IMR-90 (cell line): ENCODE measurements at regions not wholly inside any gene's neighbourhood (a gene's known extent, or its start where the extent isn't known, plus 50 kb on each side); places are given as distances from the start of the nearest gene placed in this dataset.

ENCODE experiments used
- ATAC-seq: fragments of 200-7000 bp; cut with Tn5 transposase; 2 replicates; pipeline ENCODE4 v1.9.1; 2020; ENCODE audit warnings: low read depth, mild to moderate bottlenecking, moderate library complexity
- BruUV-seq: library from RNA; stranded (reverse); fragments of 400-500 nt; replicated peaks from 2 replicates; lab custom pipeline; 2021; lab: Mats Ljungman, UMichigan
- CTCF ChIA-PET: fragments of 300-600 bp; formaldehyde crosslinking; extraction: SDS; loops from one replicate; lab custom pipeline; 2021; ENCODE audit warnings: antibody characterized with exemption; lab: Yijun Ruan, JAX
- POLR2A ChIA-PET: fragments of 300-600 bp; sonication (Branson Sonifier 250); formaldehyde crosslinking; loops from one replicate; lab custom pipeline; 2022; ENCODE audit warnings: antibody characterized with exemption; ENCODE audit not compliant: unreplicated experiment; lab: Charles Lee
- DNase-seq: peaks from one replicate; pipeline ENCODE4 v3.0.0; 2013
- H2AFZ ChIP-seq: replicated peaks from 2 replicates; pipeline ENCODE3; 2013; ENCODE audit warnings: low read length, mild to moderate bottlenecking; ENCODE audit not compliant: poor library complexity
- H2AK5ac ChIP-seq: 2 replicates; pipeline ENCODE4 v1.6.1; 2013; ENCODE audit warnings: low read depth, low read length, inconsistent platforms
- H2AK9ac ChIP-seq: replicated peaks from 2 replicates; pipeline ENCODE3; 2013; ENCODE audit warnings: mild to moderate bottlenecking, low read depth, low read length, moderate library complexity; ENCODE audit not compliant: poor library complexity
- H2BK120ac ChIP-seq: 2 replicates; pipeline ENCODE4 v1.6.1; 2013; ENCODE audit warnings: low read depth, low read length, inconsistent platforms
- H2BK15ac ChIP-seq: 3 replicates; pipeline ENCODE4 v1.6.1; 2013; ENCODE audit warnings: low read depth, low read length, inconsistent platforms
- H2BK20ac ChIP-seq: 2 replicates; pipeline ENCODE4 v1.6.1; 2013; ENCODE audit warnings: low read depth, mild to moderate bottlenecking, inconsistent platforms, low read length, moderate library complexity
- H2BK5ac ChIP-seq: 2 replicates; pipeline ENCODE4 v1.6.1; 2013; ENCODE audit warnings: mild to moderate bottlenecking, low read depth, low read length, inconsistent platforms; ENCODE audit not compliant: poor library complexity, severe bottlenecking
- H3K14ac ChIP-seq: replicated peaks from 2 replicates; pipeline ENCODE4 v1.6.1; 2013; ENCODE audit warnings: low read depth, low read length, inconsistent platforms
- H3K18ac ChIP-seq: 2 replicates; pipeline ENCODE4 v1.6.1; 2013; ENCODE audit warnings: low read depth, low read length, control low read depth
- H3K23ac ChIP-seq: 2 replicates; pipeline ENCODE4 v1.6.1; 2013; ENCODE audit warnings: low read depth, low read length, inconsistent platforms
- H3K27ac ChIP-seq: 2 replicates; pipeline ENCODE4 v1.5.1; 2013; ENCODE audit warnings: mild to moderate bottlenecking, control low read depth, low read length; ENCODE audit not compliant: insufficient read depth
- H3K27me3 ChIP-seq: 2 replicates; pipeline ENCODE4 v1.6.1; 2013; ENCODE audit warnings: low read length; ENCODE audit not compliant: control insufficient read depth, insufficient read depth
- H3K36me3 ChIP-seq: 2 replicates; pipeline ENCODE4 v1.6.1; 2013; ENCODE audit warnings: low read length, mixed read lengths; ENCODE audit not compliant: control insufficient read depth, insufficient read depth
- H3K4ac ChIP-seq: 2 replicates; pipeline ENCODE4 v1.6.1; 2013; ENCODE audit warnings: low read depth, low read length, inconsistent platforms
- H3K4me1 ChIP-seq: 2 replicates; pipeline ENCODE4 v1.6.1; 2013; ENCODE audit warnings: low read length, mixed read lengths; ENCODE audit not compliant: control insufficient read depth, insufficient read depth
- H3K4me2 ChIP-seq: 2 replicates; pipeline ENCODE4 v1.6.1; 2013; ENCODE audit warnings: low read depth, mild to moderate bottlenecking, control low read depth, low read length, moderate library complexity
- H3K4me3 ChIP-seq: 2 replicates; pipeline ENCODE4 v1.5.1; 2013; ENCODE audit warnings: low read depth, mild to moderate bottlenecking, control low read depth, low read length, moderate library complexity; ENCODE audit not compliant: insufficient read depth
- H3K56ac ChIP-seq: 2 replicates; pipeline ENCODE4 v1.6.1; 2013; ENCODE audit warnings: low read length, inconsistent platforms; ENCODE audit not compliant: insufficient read depth; ENCODE audit errors: extremely low read depth
- H3K79me1 ChIP-seq, 2 experiments: 2 replicates each; pipeline ENCODE4 v1.6.1; 2013; ENCODE audit warnings: low read length in 2 of 2, inconsistent platforms in 1 of 2, low read depth in 1 of 2
- H3K9ac ChIP-seq: 2 replicates; pipeline ENCODE4 v1.6.1; 2013; ENCODE audit warnings: low read depth, low read length, control low read depth
- H3K9me1 ChIP-seq: 2 replicates; pipeline ENCODE4 v1.6.1; 2013; ENCODE audit warnings: low read length, inconsistent platforms; ENCODE audit not compliant: insufficient read depth
- H3K9me3 ChIP-seq: 2 replicates; pipeline ENCODE4 v1.6.1; 2013; ENCODE audit warnings: low read length; ENCODE audit not compliant: control insufficient read depth, insufficient read depth
- H4K20me1 ChIP-seq: 2 replicates; pipeline ENCODE4 v1.6.1; 2013; ENCODE audit warnings: low read length, inconsistent platforms; ENCODE audit not compliant: insufficient read depth
- H4K5ac ChIP-seq: 2 replicates; pipeline ENCODE4 v1.6.1; 2013; ENCODE audit warnings: mild to moderate bottlenecking, low read depth, low read length, control low read depth
- H4K8ac ChIP-seq, 2 experiments: 2 replicates each; pipeline ENCODE4 v1.6.1; 2013; ENCODE audit warnings: low read depth in 2 of 2, low read length in 2 of 2, control low read depth in 1 of 2, inconsistent platforms in 1 of 2
- H4K91ac ChIP-seq: 2 replicates; pipeline ENCODE4 v1.6.1; 2013; ENCODE audit warnings: low read depth, low read length, inconsistent platforms; ENCODE audit not compliant: insufficient read depth
- BHLHE40 ChIP-seq: fragments of 150-350 bp; IDR thresholded peaks from 2 replicates; pipeline ENCODE4 v1.6.1; 2016; ENCODE audit warnings: mild to moderate bottlenecking, low read depth, low read length
- CEBPB ChIP-seq: IDR thresholded peaks from 2 replicates; pipeline ENCODE4 v1.6.1; 2012; ENCODE audit warnings: low read depth, low read length, improper control_type of control experiment
- CHD1 ChIP-seq: IDR thresholded peaks from 2 replicates; pipeline ENCODE4 v1.6.1; 2012; ENCODE audit warnings: low read depth, low read length, improper control_type of control experiment
- FOS ChIP-seq: fragments of 150-350 bp; IDR thresholded peaks from 2 replicates; pipeline ENCODE4 v1.6.1; 2016; ENCODE audit warnings: low read depth, low read length
- MAFK ChIP-seq: IDR thresholded peaks from 2 replicates; pipeline ENCODE4 v1.6.1; 2012; ENCODE audit warnings: low read depth, low read length, improper control_type of control experiment
- MAZ ChIP-seq: IDR thresholded peaks from 2 replicates; pipeline ENCODE4 v1.6.1; 2012; ENCODE audit warnings: low read depth, mild to moderate bottlenecking, low read length, improper control_type of control experiment, moderate library complexity, borderline replicate concordance
- MXI1 ChIP-seq: IDR thresholded peaks from 2 replicates; pipeline ENCODE4 v1.6.1; 2012; ENCODE audit warnings: low read depth, mild to moderate bottlenecking, low read length, moderate library complexity, borderline replicate concordance
- NFE2L2 ChIP-seq: fragments of 150-350 bp; IDR thresholded peaks from 2 replicates; pipeline ENCODE4 v1.6.1; 2016; ENCODE audit warnings: low read depth, mild to moderate bottlenecking, low read length
- POLR2A ChIP-seq: IDR thresholded peaks from 2 replicates; pipeline ENCODE4 v1.6.1; 2012; ENCODE audit warnings: mild to moderate bottlenecking, low read depth, low read length
- RAD21 ChIP-seq: IDR thresholded peaks from 2 replicates; pipeline ENCODE4 v1.6.1; 2012; ENCODE audit warnings: low read length, improper control_type of control experiment
- RCOR1 ChIP-seq: IDR thresholded peaks from 2 replicates; pipeline ENCODE4 v1.6.1; 2012; ENCODE audit warnings: mild to moderate bottlenecking, low read length, improper control_type of control experiment; ENCODE audit not compliant: insufficient replicate concordance
- RFX5 ChIP-seq: IDR thresholded peaks from 2 replicates; pipeline ENCODE4 v1.8.0; 2012; ENCODE audit warnings: low read depth, mild to moderate bottlenecking, low read length, moderate library complexity
- SMC3 ChIP-seq: fragments of 150-350 bp; IDR thresholded peaks from 2 replicates; pipeline ENCODE4 v1.6.1; 2016; ENCODE audit warnings: low read depth, mild to moderate bottlenecking, antibody characterized with exemption, low read length, moderate library complexity
- WGBS, 2 experiments: methylation state at CpG; one replicate each; pipeline versions ENCODE4 v1.1.5 to v1.1.7; 2013; ENCODE audit warnings: missing lambda C conversion rate in 2 of 2; ENCODE audit not compliant: insufficient read length in 1 of 2; ENCODE audit errors: extremely low coverage in 2 of 2; 5-methylcytosine and 5-hydroxymethylcytosine counted together
- dilution Hi-C: fragments of 300-500 bp; cut with HindIII; formaldehyde crosslinking; loops from one replicate; pipeline ENCODE4 v1.14.3; 2018; ENCODE audit warnings: low sequenced_read_pairs; ENCODE audit not compliant: unreplicated experiment
- in situ Hi-C: fragments of 300-500 bp; cut with MboI; formaldehyde crosslinking; loops from 3 replicates; pipeline ENCODE4 v1.14.3; 2019; ENCODE audit warnings: low sequenced_read_pairs, inconsistent platforms, mixed read lengths
- intact Hi-C: fragments of 100-400 bp; cut with micrococcal nuclease; formaldehyde crosslinking; loops from 2 replicates; pipeline ENCODE4 v1.10.0; 2022
- TF ChIP-seq, protein P1 (sequence below): fragments of 150-350 bp; IDR thresholded peaks from 2 replicates; pipeline ENCODE4 v1.6.1; 2017; ENCODE audit warnings: mild to moderate bottlenecking, antibody characterized with exemption, low read length, low read depth
- TF ChIP-seq, protein P2 (sequence below): conservative IDR thresholded peaks from 2 replicates; pipeline ENCODE4 v1.5.1; 2012; ENCODE audit warnings: mild to moderate bottlenecking, low read depth, low read length, improper control_type of control experiment
- TF ChIP-seq, protein P3 (sequence below): fragments of 150-350 bp; IDR thresholded peaks from 2 replicates; pipeline ENCODE4 v1.6.1; 2016; ENCODE audit warnings: low read depth, mild to moderate bottlenecking, low read length, moderate library complexity, borderline replicate concordance

- Histone ChIP-seq H2BK15ac (no peak overlapping the region), H2AFZ (no peak overlapping the region), H3K4me1 (no peaks in the 10 kb centered on the region; the same call in 1 of the 2 replicates), H4K20me1 (no peaks in the 10 kb centered on the region), H3K36me3 (no peaks in the 10 kb centered on the region), H2BK5ac (no peak overlapping the region), H3K27me3 (no peaks in the 10 kb centered on the region), H3K9ac (no peak overlapping the region), H3K27ac (no peak overlapping the region), H2BK120ac (no peak overlapping the region), H3K18ac (no peak overlapping the region), H3K14ac (no peak overlapping the region), H3K9me3 (no peaks in the 10 kb centered on the region), H2BK20ac (no peak overlapping the region), H4K91ac (no peak overlapping the region), H3K4me2 (no peak overlapping the region), H4K8ac (no peak overlapping the region), H2AK5ac (no peak overlapping the region), H3K79me1 (no peaks in the 10 kb centered on the region), H4K5ac (no peak overlapping the region), H3K23ac (no peak overlapping the region), H3K4me3 (no peak overlapping the region), H3K4ac (no peak overlapping the region), H3K9me1 (peaks cover under 1% of the 10 kb centered on the region; the same call in 1 of the 2 replicates), H3K56ac (no peak overlapping the region), H2AK9ac (no peak overlapping the region)
- DNase-seq = no peak
- dilution Hi-C loops (no loop called here), in situ Hi-C loops (no loop called here), intact Hi-C loops (no loop called here)
- no peak for TF ChIP-seq MAFK
- TF ChIP-seq, protein P1, sequence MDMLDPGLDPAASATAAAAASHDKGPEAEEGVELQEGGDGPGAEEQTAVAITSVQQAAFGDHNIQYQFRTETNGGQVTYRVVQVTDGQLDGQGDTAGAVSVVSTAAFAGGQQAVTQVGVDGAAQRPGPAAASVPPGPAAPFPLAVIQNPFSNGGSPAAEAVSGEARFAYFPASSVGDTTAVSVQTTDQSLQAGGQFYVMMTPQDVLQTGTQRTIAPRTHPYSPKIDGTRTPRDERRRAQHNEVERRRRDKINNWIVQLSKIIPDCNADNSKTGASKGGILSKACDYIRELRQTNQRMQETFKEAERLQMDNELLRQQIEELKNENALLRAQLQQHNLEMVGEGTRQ = no peak
- TF ChIP-seq, protein P2, sequence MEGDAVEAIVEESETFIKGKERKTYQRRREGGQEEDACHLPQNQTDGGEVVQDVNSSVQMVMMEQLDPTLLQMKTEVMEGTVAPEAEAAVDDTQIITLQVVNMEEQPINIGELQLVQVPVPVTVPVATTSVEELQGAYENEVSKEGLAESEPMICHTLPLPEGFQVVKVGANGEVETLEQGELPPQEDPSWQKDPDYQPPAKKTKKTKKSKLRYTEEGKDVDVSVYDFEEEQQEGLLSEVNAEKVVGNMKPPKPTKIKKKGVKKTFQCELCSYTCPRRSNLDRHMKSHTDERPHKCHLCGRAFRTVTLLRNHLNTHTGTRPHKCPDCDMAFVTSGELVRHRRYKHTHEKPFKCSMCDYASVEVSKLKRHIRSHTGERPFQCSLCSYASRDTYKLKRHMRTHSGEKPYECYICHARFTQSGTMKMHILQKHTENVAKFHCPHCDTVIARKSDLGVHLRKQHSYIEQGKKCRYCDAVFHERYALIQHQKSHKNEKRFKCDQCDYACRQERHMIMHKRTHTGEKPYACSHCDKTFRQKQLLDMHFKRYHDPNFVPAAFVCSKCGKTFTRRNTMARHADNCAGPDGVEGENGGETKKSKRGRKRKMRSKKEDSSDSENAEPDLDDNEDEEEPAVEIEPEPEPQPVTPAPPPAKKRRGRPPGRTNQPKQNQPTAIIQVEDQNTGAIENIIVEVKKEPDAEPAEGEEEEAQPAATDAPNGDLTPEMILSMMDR = no peak
- TF ChIP-seq BHLHE40 = no peak
- no peak for TF ChIP-seq RAD21
- TF ChIP-seq CEBPB = no peak
- no peak for TF ChIP-seq POLR2A
- TF ChIP-seq CHD1 = no peak
- no peak for TF ChIP-seq SMC3
- no peak for TF ChIP-seq FOS
- TF ChIP-seq MXI1 = no peak
- TF ChIP-seq RFX5 = no peak
- no peak for TF ChIP-seq NFE2L2
- TF ChIP-seq RCOR1 = no peak
- no peak for TF ChIP-seq MAZ
- TF ChIP-seq, protein P3, sequence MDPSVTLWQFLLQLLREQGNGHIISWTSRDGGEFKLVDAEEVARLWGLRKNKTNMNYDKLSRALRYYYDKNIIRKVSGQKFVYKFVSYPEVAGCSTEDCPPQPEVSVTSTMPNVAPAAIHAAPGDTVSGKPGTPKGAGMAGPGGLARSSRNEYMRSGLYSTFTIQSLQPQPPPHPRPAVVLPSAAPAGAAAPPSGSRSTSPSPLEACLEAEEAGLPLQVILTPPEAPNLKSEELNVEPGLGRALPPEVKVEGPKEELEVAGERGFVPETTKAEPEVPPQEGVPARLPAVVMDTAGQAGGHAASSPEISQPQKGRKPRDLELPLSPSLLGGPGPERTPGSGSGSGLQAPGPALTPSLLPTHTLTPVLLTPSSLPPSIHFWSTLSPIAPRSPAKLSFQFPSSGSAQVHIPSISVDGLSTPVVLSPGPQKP = no peak
- no peak for ATAC-seq
- ChIA-PET CTCF (interaction anchor here (1.1 kb wide), 1 partner anchor 11 kb away, joined by 3 read pairs; no protein-coding TSS in a partner anchor), POLR2A (no interaction called here)
- WGBS, 2 experiments = 80% methylated on average over 3 of the region's 4 CpGs; no CpG with 5 or more reads in 1 of the 2 experiments
- no TSS peak for BruUV-seq
Measured at GRCh38 chr1:56404066-56404465, 175.3 kb downstream of the PLPP3 start.
